HG02870 (cell line): ENCODE measurements at regions not wholly inside any gene's neighbourhood (a gene's known extent, or its start where the extent isn't known, plus 50 kb on each side); places are given as distances from the start of the nearest gene placed in this dataset.

ENCODE experiments used
- ATAC-seq: cut with Tn5 transposase; IDR thresholded peaks from one replicate; pipeline ENCODE4 v1.9.1; 2021; ENCODE audit warnings: mild to moderate bottlenecking, moderate library complexity; ENCODE audit not compliant: unreplicated experiment

GRCh38 chr2:16851126-16851525 lies 185.5 kb upstream of the CYRIA start:
- ATAC-seq = no peak

- no peak for ATAC-seq
Measured at GRCh38 chr2:16840496-16841172, 175.0 kb upstream of the CYRIA start.

GRCh38 chr2:16832910-16833309 lies 167.3 kb upstream of the CYRIA start:
- ATAC-seq = no peak

GRCh38 chr2:16828828-16829160 lies 163.2 kb upstream of the CYRIA start:
- no peak for ATAC-seq

GRCh38 chr2:16828044-16828827 lies 162.6 kb upstream of the CYRIA start:
- ATAC-seq = no peak

GRCh38 chr2:16824472-16824871 lies 158.8 kb upstream of the CYRIA start:
- no peak for ATAC-seq

- ATAC-seq = no peak
Measured at GRCh38 chr2:16821692-16822091, 156.1 kb upstream of the CYRIA start.

DNA sequence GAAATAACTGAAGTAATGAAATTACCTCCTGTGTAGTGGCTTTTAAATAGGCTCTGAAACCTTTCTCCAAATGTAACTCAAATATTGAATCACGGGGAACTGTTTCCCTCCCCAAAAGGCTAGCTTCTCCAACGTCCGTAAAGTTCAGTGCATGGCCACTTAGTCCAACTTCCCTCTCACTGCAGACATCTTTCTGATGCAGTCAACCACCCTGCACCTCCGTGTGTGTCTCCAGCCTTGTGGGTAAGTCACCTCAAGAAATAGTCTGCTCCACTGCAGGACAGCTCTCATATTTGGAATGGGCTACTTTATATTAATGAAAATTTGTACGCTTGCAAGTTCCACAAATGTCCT lies 152.5 kb upstream of the CYRIA start:
- no peak for ATAC-seq

DNA sequence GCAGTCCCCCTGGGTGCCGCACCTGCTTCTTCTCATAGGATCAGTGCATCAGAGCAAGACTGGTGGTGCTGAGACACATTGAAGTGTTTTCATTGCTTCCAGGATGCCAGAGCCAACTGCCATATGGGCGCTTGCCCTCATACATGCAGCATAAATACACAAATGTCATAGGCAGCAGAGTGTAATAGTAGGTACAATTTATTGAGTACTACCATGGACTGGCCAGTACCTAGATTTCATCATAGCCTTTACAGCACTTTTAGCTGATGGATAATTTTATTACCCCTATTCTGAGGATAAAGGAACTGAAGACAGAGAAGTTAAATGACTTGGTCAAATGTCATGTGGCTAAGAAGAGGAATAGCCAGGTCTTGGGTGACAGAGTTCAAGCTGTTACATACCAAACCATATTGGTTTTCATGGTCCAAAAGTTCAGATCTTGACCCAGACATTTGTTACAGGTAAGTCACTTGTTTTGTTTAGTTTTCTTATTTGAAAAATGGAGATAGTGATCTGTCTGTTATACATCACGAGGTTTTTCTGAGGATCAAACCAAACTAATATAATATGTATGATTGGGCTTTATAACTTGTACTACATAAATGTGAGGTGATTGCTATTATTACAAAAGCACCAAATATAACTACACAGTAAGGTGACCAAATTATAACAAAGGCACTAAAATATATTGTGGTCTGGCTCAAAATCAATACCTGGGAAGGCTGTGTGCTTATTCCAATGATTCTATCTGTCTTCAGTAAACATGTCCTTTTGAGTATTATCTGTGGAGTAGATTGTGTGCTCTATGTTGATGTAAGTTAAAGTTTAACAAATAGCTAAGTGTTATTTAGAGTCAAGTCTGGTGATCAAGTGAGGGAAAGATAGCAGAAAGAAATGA lies 151.9 kb upstream of the CYRIA start:
- ATAC-seq = no peak

DNA sequence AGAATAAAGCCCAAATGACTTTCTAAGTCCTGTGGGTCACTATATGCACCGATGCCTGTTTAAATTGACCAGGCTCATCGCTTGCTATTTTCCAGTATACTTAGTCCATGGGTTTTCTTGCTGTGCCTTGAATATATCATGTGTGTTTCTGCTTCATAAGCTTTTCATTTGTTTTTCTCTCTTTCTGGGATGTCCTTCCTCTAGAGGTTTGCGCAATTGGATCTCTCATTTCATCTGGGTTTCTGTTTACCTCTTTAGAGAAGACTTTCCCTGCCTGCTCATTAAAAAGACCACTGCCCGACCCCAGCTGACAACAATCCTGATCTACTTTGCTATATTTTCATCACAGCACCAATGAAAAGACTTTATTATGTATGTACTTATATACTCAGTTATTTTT lies 150.9 kb upstream of the CYRIA start:
- ATAC-seq = no peak

GRCh38 chr2:16816016-16816415 lies 150.4 kb upstream of the CYRIA start:
- ATAC-seq = no peak

DNA sequence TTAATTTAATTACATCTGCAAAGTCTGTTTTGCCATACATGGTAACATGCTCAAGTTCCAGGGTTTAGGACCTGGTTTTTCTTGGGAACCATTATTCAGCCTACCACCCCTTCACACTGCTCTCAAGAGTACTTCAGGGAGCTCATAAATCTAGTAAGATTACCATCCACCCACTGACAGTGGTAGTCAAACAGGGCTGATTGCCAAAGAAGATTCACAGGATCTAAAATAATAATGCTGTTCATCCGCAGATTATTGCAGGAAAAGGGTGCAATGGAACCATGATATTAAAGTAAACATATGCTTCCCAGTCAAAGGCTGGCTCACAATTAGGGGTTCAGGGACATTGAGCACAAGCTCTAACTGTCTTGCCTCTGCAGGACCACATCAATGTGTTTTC lies 148.0 kb upstream of the CYRIA start:
- ATAC-seq = no peak

GRCh38 chr2:16798472-16798871 lies 132.8 kb upstream of the CYRIA start:
- no peak for ATAC-seq

DNA sequence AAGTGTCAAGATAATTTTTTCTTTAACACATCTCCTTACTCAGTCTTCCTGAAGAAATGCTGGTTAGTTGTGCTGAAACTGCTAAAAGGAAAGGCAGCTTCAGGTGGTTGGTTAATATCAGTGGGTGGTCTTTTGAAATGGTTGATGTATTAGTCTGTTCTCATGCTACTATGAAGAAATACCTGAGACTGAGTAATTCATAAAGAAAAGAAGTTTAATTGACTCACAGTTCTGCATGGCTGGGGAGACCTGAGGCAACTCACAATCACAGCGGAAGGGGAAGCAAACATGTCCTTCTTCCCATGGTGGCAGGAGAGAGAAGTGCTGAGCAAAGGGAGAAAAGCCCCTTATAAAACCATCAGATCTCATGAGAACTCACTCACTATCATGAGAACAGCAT lies 125.9 kb upstream of the CYRIA start:
- ATAC-seq = no peak

DNA sequence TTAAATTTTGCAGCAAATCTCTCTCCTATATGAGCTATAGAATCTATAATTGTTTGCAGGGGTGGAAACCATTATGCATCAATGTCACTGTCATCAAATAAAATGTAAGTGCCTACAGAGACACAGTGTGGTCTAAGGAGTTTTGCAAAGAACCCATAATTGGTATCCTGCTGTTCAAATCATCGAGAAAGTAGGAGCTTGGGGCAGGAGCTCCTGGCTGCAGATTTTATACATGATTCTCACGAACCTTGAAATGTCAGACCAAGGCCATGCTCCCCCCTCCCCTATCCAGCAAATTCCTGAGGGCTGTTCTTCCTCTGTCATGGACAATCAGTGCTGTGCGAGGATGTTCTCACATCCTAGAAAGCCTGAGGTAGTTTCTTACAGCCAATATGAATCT lies 119.5 kb upstream of the CYRIA start:
- no peak for ATAC-seq

- no peak for ATAC-seq
Measured at GRCh38 chr2:16784652-16785051, 119.0 kb upstream of the CYRIA start.

DNA sequence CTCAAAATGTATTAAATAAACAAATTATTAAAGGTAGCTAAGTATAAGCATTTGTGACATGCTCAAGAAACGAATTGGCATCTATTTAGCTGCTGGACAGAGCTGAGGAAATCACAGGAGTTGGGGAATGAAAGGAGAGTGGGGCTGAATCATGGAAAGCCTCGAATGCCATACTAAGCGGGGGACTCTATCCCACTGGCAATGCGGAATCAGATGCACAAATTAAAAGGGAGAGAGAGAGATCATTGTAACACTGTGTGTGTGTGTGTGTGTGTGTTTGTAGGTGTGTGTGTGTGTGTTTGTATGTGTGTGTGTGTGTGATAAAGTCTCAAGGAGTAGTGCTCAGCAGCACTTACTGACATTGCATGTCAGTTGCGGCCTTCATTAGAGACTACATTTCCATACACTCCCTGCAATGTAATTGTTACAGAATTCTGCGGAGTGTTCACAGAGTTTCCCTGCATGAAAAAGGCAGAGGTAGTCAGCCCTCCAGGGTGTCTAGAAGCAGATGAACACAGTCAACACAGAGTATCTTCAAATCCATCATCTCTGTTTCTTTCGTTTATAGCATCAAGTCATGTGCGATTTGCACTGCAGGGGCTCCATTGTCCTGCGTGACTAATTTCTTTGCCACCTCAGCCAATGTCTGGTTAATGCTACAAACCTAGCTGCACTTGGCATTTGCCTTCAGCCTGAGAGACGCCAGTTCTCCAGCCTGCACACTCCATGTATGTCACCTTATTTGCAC lies 111.7 kb upstream of the CYRIA start:
- no peak for ATAC-seq

DNA sequence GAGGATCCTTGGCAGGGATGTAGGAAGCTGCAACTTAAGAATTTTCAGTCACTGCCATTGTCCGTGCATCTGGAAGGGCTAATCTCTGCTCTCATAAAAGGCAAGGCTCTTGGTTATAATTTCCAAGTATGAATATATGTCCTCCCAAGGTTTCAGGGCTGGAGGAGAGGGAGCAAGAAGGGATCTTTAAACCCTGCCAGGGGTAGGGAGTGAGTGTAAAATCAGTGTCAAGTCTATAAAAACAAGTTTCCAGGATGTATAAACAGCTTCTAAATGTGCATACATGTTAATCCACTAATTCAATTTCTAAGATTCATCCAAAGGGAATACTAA lies 110.2 kb upstream of the CYRIA start:
- ATAC-seq = no peak

GRCh38 chr2:16774980-16775898 lies 109.6 kb upstream of the CYRIA start:
- ATAC-seq = no peak

DNA sequence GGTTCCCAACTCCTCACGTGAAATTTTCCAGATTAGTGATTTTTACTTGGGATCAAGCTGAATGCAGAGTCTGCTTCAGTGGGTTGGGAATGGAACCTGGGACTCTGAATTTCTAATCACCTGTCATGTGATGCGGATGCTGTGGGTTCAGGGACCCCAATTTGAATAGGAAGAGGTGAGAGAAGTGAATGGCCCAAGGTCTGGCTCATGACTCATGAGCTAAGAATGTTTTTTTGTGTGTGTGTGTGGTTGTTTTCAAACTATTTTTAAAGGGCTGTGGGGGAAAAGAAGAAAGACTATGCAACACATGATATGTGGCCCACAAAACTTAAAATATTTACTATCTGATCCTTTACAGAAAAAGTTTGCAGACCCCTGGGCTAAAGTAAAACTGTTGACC lies 108.5 kb upstream of the CYRIA start:
- no peak for ATAC-seq
